Calu3 (cell line): ENCODE measurements at regions not wholly inside any gene's neighbourhood (a gene's known extent, or its start where the extent isn't known, plus 50 kb on each side); places are given as distances from the start of the nearest gene placed in this dataset.

Experiments used
- BruUV-seq: library from RNA; stranded (reverse); fragments of 400-500 nt; replicated peaks from 2 replicates; lab custom pipeline; 2021; lab: Mats Ljungman, UMichigan
- CTCF ChIA-PET: fragments of 300-600 bp; sonication (Branson Sonifier 250); formaldehyde crosslinking; loops from one replicate; lab custom pipeline; 2022; ENCODE audit warnings: antibody characterized with exemption; lab: Charles Lee
- DNase-seq: peaks from one replicate; pipeline ENCODE4 v3.0.0; 2022
- H3K27ac Mint-ChIP-seq: one replicate; pipeline ENCODE4 v1.8.0; 2022; ENCODE audit warnings: mixed read lengths; ENCODE audit not compliant: unreplicated experiment
- H3K27me3 Mint-ChIP-seq: one replicate; pipeline ENCODE4 v1.8.0; 2022; ENCODE audit warnings: mixed read lengths; ENCODE audit not compliant: unreplicated experiment
- H3K36me3 Mint-ChIP-seq: one replicate; pipeline ENCODE4 v1.8.0; 2022; ENCODE audit warnings: mild to moderate bottlenecking, moderate library complexity, mixed read lengths; ENCODE audit not compliant: insufficient read depth, unreplicated experiment
- H3K4me1 Mint-ChIP-seq: one replicate; pipeline ENCODE4 v1.8.0; 2022; ENCODE audit warnings: mild to moderate bottlenecking, low read depth, mixed read lengths; ENCODE audit not compliant: unreplicated experiment
- H3K4me3 Mint-ChIP-seq: one replicate; pipeline ENCODE4 v1.8.0; 2022; ENCODE audit warnings: mild to moderate bottlenecking, low read depth, moderate library complexity, mixed read lengths; ENCODE audit not compliant: unreplicated experiment
- H3K9me3 Mint-ChIP-seq: one replicate; pipeline ENCODE4 v1.8.0; 2022; ENCODE audit warnings: low read depth, mixed read lengths; ENCODE audit not compliant: unreplicated experiment
- intact Hi-C: fragments of 100-400 bp; cut with micrococcal nuclease; formaldehyde crosslinking; loops from one replicate; pipeline ENCODE4 v1.10.0; 2022; ENCODE audit not compliant: unreplicated experiment
- TF ChIP-seq, protein P1 (sequence below): fragments of 200-600 bp; IDR thresholded peaks from one replicate; pipeline ENCODE4 v1.8.0; 2022; ENCODE audit warnings: antibody characterized with exemption; ENCODE audit not compliant: unreplicated experiment

DNA sequence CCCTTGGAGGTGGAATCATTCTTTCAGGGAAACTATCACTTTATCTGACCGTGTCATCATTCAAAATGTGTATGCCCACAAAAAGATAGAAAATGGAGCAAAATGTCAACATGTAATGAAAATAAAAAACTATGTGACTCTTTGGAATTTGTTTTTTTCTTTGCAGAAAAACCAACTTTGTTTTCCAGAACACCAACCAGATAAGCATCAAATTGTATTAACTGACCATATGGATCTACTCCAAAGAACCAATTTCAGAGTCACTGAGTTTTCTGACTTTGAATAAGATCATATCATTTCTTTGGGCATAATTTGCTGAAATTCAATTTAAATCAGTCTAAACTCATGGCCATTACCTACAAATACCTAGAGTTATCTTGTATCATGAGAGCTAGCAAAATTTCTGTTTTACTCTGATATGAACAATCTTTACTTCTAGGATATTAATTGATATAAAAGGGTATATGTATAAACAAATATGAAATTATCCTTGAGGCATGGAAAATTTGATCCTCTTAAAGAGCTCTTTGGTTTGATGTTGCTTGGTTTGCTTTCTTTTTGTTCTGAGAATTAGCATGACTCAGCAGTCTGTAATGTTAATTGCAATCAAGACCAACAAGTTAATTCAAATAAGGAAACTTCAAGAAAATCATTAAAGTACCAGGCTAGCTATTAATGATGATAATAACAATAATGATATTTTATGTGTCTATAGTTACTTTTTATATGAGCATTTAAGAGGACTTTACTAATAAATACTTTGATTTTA lies 444.4 kb upstream of the MARCKS start:
- Mint-ChIP-seq H3K4me3 (no peak overlapping the region), H3K36me3 (no peaks in the 10 kb centered on the region), H3K9me3 (no peaks in the 10 kb centered on the region), H3K4me1 (peaks cover 41% of the 10 kb centered on the region), H3K27ac (no peak overlapping the region), H3K27me3 (no peaks in the 10 kb centered on the region)
- CTCF ChIA-PET = interaction anchor here (0.7 to 1.1 kb wide), 4 partner anchors 82 to 467 kb away, joined by 3 to 5 read pairs (median 4); no protein-coding TSS in a partner anchor
- intact Hi-C loops = loop anchor here (5.0 kb wide), 4 partner anchors 50 to 630 kb away; no protein-coding TSS in a partner anchor
- DNase-seq = no peak
- TF ChIP-seq, protein P1, sequence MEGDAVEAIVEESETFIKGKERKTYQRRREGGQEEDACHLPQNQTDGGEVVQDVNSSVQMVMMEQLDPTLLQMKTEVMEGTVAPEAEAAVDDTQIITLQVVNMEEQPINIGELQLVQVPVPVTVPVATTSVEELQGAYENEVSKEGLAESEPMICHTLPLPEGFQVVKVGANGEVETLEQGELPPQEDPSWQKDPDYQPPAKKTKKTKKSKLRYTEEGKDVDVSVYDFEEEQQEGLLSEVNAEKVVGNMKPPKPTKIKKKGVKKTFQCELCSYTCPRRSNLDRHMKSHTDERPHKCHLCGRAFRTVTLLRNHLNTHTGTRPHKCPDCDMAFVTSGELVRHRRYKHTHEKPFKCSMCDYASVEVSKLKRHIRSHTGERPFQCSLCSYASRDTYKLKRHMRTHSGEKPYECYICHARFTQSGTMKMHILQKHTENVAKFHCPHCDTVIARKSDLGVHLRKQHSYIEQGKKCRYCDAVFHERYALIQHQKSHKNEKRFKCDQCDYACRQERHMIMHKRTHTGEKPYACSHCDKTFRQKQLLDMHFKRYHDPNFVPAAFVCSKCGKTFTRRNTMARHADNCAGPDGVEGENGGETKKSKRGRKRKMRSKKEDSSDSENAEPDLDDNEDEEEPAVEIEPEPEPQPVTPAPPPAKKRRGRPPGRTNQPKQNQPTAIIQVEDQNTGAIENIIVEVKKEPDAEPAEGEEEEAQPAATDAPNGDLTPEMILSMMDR = no peak
- no TSS peak for BruUV-seq

DNA sequence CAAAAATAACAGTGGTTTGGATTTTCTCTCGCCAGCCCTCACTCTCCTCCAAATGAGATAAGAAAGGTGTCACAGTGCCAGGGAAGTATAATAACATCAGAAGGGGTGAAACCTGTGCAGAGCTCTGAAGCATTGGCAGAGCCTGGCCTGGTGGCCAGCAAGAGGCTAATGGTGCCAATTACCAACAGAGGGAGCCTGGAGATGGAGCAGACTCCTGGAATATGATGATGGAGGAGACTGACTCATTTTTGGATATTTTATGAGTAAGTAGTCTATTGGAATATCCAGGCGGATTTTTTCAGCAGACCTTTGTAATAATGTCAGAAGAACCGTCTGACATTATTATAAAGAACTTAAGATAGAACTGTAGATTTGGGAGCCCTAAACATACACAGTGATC lies 442.6 kb upstream of the MARCKS start:
- peak; percentile 56 for DNase-seq
- no peaks in the 10 kb centered on the region for H3K9me3 Mint-ChIP-seq
- peaks cover 34% of the 10 kb centered on the region for H3K4me1 Mint-ChIP-seq
- H3K36me3 Mint-ChIP-seq = no peaks in the 10 kb centered on the region
- peak overlapping the region; percentile 1 for H3K27ac Mint-ChIP-seq
- CTCF ChIA-PET = interaction anchor here (0.6 to 1.0 kb wide), 7 partner anchors 9 to 465 kb away, joined by 3 to 6 read pairs (median 3); no protein-coding TSS in a partner anchor
- intact Hi-C loops = loop anchor here (1.0 to 5.0 kb wide), 6 partner anchors 52 to 632 kb away; no protein-coding TSS in a partner anchor
- H3K27me3 Mint-ChIP-seq = no peaks in the 10 kb centered on the region
- BruUV-seq = no TSS peak
- no peak overlapping the region for H3K4me3 Mint-ChIP-seq
- TF ChIP-seq, protein P1 = peak; percentile 49

DNA sequence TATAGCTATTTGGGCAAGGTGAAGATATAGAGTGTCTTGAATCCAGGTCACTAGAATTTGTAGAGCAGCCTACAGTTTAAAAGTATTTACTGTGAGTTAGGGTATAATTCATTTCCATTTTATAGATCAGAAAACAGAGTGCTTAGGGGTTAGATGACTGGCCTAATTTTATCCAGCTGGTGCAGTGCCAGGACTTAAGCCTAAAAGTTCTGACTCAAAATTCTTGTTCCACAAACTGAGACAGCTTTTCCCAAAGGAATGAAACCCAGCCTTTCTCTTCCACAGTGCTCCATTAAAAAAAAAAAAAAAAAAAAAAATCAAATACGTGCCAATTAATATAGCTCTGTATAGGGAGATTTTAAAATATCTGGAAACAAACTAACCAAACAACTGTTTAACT lies 441.0 kb upstream of the MARCKS start:
- intact Hi-C loops = no loop called here
- H3K36me3 Mint-ChIP-seq = no peaks in the 10 kb centered on the region
- H3K4me3 Mint-ChIP-seq = no peak overlapping the region
- H3K9me3 Mint-ChIP-seq = no peaks in the 10 kb centered on the region
- no peak for DNase-seq
- H3K27me3 Mint-ChIP-seq = no peaks in the 10 kb centered on the region
- TF ChIP-seq, protein P1 = no peak
- CTCF ChIA-PET = interaction anchor here (0.6 kb wide), 1 partner anchor 578 kb away, joined by 7 read pairs; no protein-coding TSS in a partner anchor
- H3K27ac Mint-ChIP-seq = no peak overlapping the region
- peaks cover 17% of the 10 kb centered on the region for H3K4me1 Mint-ChIP-seq
- BruUV-seq = no TSS peak

DNA sequence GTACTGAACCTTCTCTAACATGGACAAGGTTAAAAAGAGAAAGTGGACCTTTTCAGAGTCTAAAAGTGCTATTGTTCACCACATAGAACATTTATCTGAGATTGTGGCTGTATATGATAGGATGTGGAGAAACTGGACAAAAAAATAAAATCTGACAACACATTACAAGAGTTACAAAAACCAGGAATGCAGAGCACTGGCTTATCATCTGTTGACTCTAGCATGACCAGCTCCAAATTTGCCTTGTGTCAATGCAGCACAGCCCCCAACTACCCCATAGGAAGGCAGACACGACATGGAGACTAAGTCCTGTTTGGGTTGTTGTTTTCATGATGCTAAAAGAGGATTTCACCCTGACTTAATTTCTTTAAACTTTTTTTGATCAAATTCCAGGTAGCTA lies 436.9 kb upstream of the MARCKS start:
- no peaks in the 10 kb centered on the region for H3K27me3 Mint-ChIP-seq
- DNase-seq = no peak
- CTCF ChIA-PET = interaction anchor here (0.6 kb wide), 1 partner anchor 114 kb away, joined by 3 read pairs; no protein-coding TSS in a partner anchor
- intact Hi-C loops = no loop called here
- TF ChIP-seq, protein P1 = no peak
- no peak overlapping the region for H3K4me3 Mint-ChIP-seq
- no TSS peak for BruUV-seq
- H3K9me3 Mint-ChIP-seq = no peaks in the 10 kb centered on the region
- no peaks in the 10 kb centered on the region for H3K4me1 Mint-ChIP-seq
- no peaks in the 10 kb centered on the region for H3K36me3 Mint-ChIP-seq
- no peak overlapping the region for H3K27ac Mint-ChIP-seq
